Natural killer cell treated with Interleukin-12 subunit alpha and Interleukin-12 subunit beta and Interleukin-15 and Interleukin-18, amount 100 ng/mL, for 72 hours (primary cell): ENCODE measurements at regions not wholly inside any gene's neighbourhood (a gene's known extent, or its start where the extent isn't known, plus 50 kb on each side); places are given as distances from the start of the nearest gene placed in this dataset.

Source experiments
- ATAC-seq, 2 donors: fragments of 150-1000 bp; cut with Tn5 transposase in 1 of 2; sonication (Bioruptor Pico), chemical (Tn5 transposase) in 1 of 2; 2 replicates each; pipeline ENCODE4 v1.10.0; 2021
- DNase-seq: peaks from one replicate; pipeline ENCODE4 v3.0.0; 2022; ENCODE audit warnings: low spot score
- H3K27ac Mint-ChIP-seq, 2 donors: 1 replicate in 1 of 2; 2 replicates in 1 of 2; pipeline ENCODE4 v1.8.0; 2022; ENCODE audit warnings: mixed read lengths in 2 of 2, mild to moderate bottlenecking in 1 of 2, moderate library complexity in 1 of 2
- H3K27me3 Mint-ChIP-seq, 2 donors: 1 replicate in 1 of 2; 2 replicates in 1 of 2; pipeline ENCODE4 v1.8.0; 2022; ENCODE audit warnings: mixed read lengths in 2 of 2
- H3K36me3 Mint-ChIP-seq: one replicate; pipeline ENCODE4 v1.8.0; 2022; ENCODE audit warnings: mixed read lengths
- H3K4me1 Mint-ChIP-seq, 2 donors: 1 replicate in 1 of 2; 2 replicates in 1 of 2; pipeline ENCODE4 v1.8.0; 2022; ENCODE audit warnings: low read depth in 2 of 2, mixed read lengths in 2 of 2, mild to moderate bottlenecking in 1 of 2
- H3K4me3 Mint-ChIP-seq: one replicate; pipeline ENCODE4 v1.8.0; 2022; ENCODE audit warnings: mixed read lengths
- H3K9me3 Mint-ChIP-seq: 2 replicates; pipeline ENCODE4 v1.8.0; 2022; ENCODE audit warnings: mixed read lengths

- no peak overlapping the region for H3K4me3 Mint-ChIP-seq
- DNase-seq (no peak), ATAC-seq (no peak)
- H3K4me1 Mint-ChIP-seq: no peaks in the 10 kb centered on the region
- no peaks in the 10 kb centered on the region for H3K36me3 Mint-ChIP-seq
- H3K27ac Mint-ChIP-seq: no peak overlapping the region
- H3K9me3 Mint-ChIP-seq: peaks cover 3% of the 10 kb centered on the region
- no peaks in the 10 kb centered on the region for H3K27me3 Mint-ChIP-seq
Observed at GRCh38 chr17:71470062-71470461, 650.8 kb upstream of the SOX9 start.

GRCh38 chr17:71472809-71473789 is 647.7 kb upstream of the SOX9 start:
- H3K4me1 Mint-ChIP-seq: no peaks in the 10 kb centered on the region

GRCh38 chr17:71477356-71477755 is 643.5 kb upstream of the SOX9 start:
- H3K27me3 Mint-ChIP-seq: no peaks in the 10 kb centered on the region
- no peaks in the 10 kb centered on the region for H3K36me3 Mint-ChIP-seq
- no peaks in the 10 kb centered on the region for H3K4me1 Mint-ChIP-seq
- no peak for ATAC-seq
- no peak overlapping the region for H3K4me3 Mint-ChIP-seq
- H3K27ac Mint-ChIP-seq: no peak overlapping the region
- peaks cover 8% of the 10 kb centered on the region for H3K9me3 Mint-ChIP-seq
- no peak for DNase-seq

More at GRCh38 chr17:71472809-71473789, 647.7 kb upstream of the SOX9 start:
- no peak overlapping the region for H3K27ac Mint-ChIP-seq
- ATAC-seq (no peak), DNase-seq (no peak)
- no peak overlapping the region for H3K4me3 Mint-ChIP-seq
- no peaks in the 10 kb centered on the region for H3K36me3 Mint-ChIP-seq
- no peaks in the 10 kb centered on the region for H3K27me3 Mint-ChIP-seq
- peaks cover 1% of the 10 kb centered on the region for H3K9me3 Mint-ChIP-seq

GRCh38 chr17:71480099-71480498 is 640.7 kb upstream of the SOX9 start:
- Mint-ChIP-seq H3K4me1 (no peaks in the 10 kb centered on the region), H3K36me3 (no peaks in the 10 kb centered on the region), H3K27me3 (no peaks in the 10 kb centered on the region), H3K9me3 (peaks cover 8% of the 10 kb centered on the region), H3K27ac (no peak overlapping the region), H3K4me3 (no peak overlapping the region)
- DNase-seq (no peak), ATAC-seq (no peak)

GRCh38 chr17:71482625-71483024 is 638.2 kb upstream of the SOX9 start:
- no peak overlapping the region for H3K4me3 Mint-ChIP-seq
- no peaks in the 10 kb centered on the region for H3K4me1 Mint-ChIP-seq

GRCh38 chr17:71484546-71484945 is 636.3 kb upstream of the SOX9 start:
- no peak overlapping the region for H3K4me3 Mint-ChIP-seq
- H3K36me3 Mint-ChIP-seq: no peaks in the 10 kb centered on the region
- no peaks in the 10 kb centered on the region for H3K4me1 Mint-ChIP-seq
- no peak for DNase-seq
- H3K9me3 Mint-ChIP-seq: peaks cover 6% of the 10 kb centered on the region
- H3K27me3 Mint-ChIP-seq: no peaks in the 10 kb centered on the region
- ATAC-seq: no peak
- H3K27ac Mint-ChIP-seq: no peak overlapping the region

More at GRCh38 chr17:71482625-71483024, 638.2 kb upstream of the SOX9 start:
- H3K9me3 Mint-ChIP-seq: peaks cover 8% of the 10 kb centered on the region
- no peak overlapping the region for H3K27ac Mint-ChIP-seq
- no peaks in the 10 kb centered on the region for H3K27me3 Mint-ChIP-seq
- ATAC-seq (no peak), DNase-seq (no peak)
- H3K36me3 Mint-ChIP-seq: no peaks in the 10 kb centered on the region

GRCh38 chr17:71485426-71485825 is 635.4 kb upstream of the SOX9 start:
- Mint-ChIP-seq H3K9me3 (peaks cover 6% of the 10 kb centered on the region), H3K27ac (no peak overlapping the region), H3K4me1 (no peaks in the 10 kb centered on the region), H3K27me3 (no peaks in the 10 kb centered on the region), H3K4me3 (no peak overlapping the region), H3K36me3 (no peaks in the 10 kb centered on the region)
- no peak for ATAC-seq
- DNase-seq: no peak

GRCh38 chr17:71486261-71486660 is 634.6 kb upstream of the SOX9 start:
- ATAC-seq: no peak
- Mint-ChIP-seq H3K4me1 (no peaks in the 10 kb centered on the region), H3K27me3 (no peaks in the 10 kb centered on the region), H3K27ac (no peak overlapping the region), H3K9me3 (peaks cover 6% of the 10 kb centered on the region), H3K4me3 (no peak overlapping the region), H3K36me3 (no peaks in the 10 kb centered on the region)
- no peak for DNase-seq

GRCh38 chr17:71488851-71489250 is 632.0 kb upstream of the SOX9 start:
- H3K27ac Mint-ChIP-seq: no peak overlapping the region
- DNase-seq (no peak), ATAC-seq (no peak)
- peaks cover 5% of the 10 kb centered on the region for H3K9me3 Mint-ChIP-seq
- H3K27me3 Mint-ChIP-seq: no peaks in the 10 kb centered on the region
- no peak overlapping the region for H3K4me3 Mint-ChIP-seq
- no peaks in the 10 kb centered on the region for H3K4me1 Mint-ChIP-seq
- H3K36me3 Mint-ChIP-seq: no peaks in the 10 kb centered on the region

- Mint-ChIP-seq H3K27me3 (no peaks in the 10 kb centered on the region), H3K4me1 (no peaks in the 10 kb centered on the region), H3K4me3 (no peak overlapping the region), H3K9me3 (peaks cover 5% of the 10 kb centered on the region), H3K36me3 (no peaks in the 10 kb centered on the region), H3K27ac (no peak overlapping the region)
- ATAC-seq (no peak), DNase-seq (no peak)
Observed at GRCh38 chr17:71494062-71494855, 626.6 kb upstream of the SOX9 start.

GRCh38 chr17:71495420-71495819 is 625.4 kb upstream of the SOX9 start:
- no peak overlapping the region for H3K27ac Mint-ChIP-seq
- peaks cover 5% of the 10 kb centered on the region for H3K9me3 Mint-ChIP-seq
- H3K4me3 Mint-ChIP-seq: no peak overlapping the region
- H3K36me3 Mint-ChIP-seq: no peaks in the 10 kb centered on the region
- H3K4me1 Mint-ChIP-seq: no peaks in the 10 kb centered on the region
- no peak for ATAC-seq
- H3K27me3 Mint-ChIP-seq: no peaks in the 10 kb centered on the region
- DNase-seq: no peak

- Mint-ChIP-seq H3K27ac (no peak overlapping the region), H3K36me3 (no peaks in the 10 kb centered on the region), H3K4me1 (no peaks in the 10 kb centered on the region), H3K4me3 (no peak overlapping the region), H3K9me3 (peaks cover 5% of the 10 kb centered on the region), H3K27me3 (no peaks in the 10 kb centered on the region)
- DNase-seq: no peak
- ATAC-seq: no peak
Observed at GRCh38 chr17:71496552-71496951, 624.3 kb upstream of the SOX9 start.

- DNase-seq (no peak), ATAC-seq (no peak)
- Mint-ChIP-seq H3K9me3 (peaks cover 8% of the 10 kb centered on the region), H3K4me3 (no peak overlapping the region), H3K27ac (no peak overlapping the region), H3K4me1 (no peaks in the 10 kb centered on the region), H3K36me3 (no peaks in the 10 kb centered on the region), H3K27me3 (no peaks in the 10 kb centered on the region)
Observed at GRCh38 chr17:71500761-71501555, 619.9 kb upstream of the SOX9 start.
